SK-N-SH (cell line): ENCODE measurements at regions not wholly inside any gene's neighbourhood (a gene's known extent, or its start where the extent isn't known, plus 50 kb on each side); places are given as distances from the start of the nearest gene placed in this dataset.

Experiments
- CTCF ChIP-seq: fragments of 200-600 bp; sonication (generic); IDR thresholded peaks from 2 replicates; pipeline ENCODE4 v1.6.1; 2017; ENCODE audit warnings: antibody characterized with exemption, mild to moderate bottlenecking, moderate library complexity
- EP300 ChIP-seq, 2 experiments: IDR thresholded peaks; 2 replicates each; pipeline versions ENCODE4 v1.4.0 to v1.6.1; 2012; ENCODE audit warnings: borderline replicate concordance in 1 of 2, low read depth in 1 of 2, low read length in 1 of 2
- EZH2phosphoT487 ChIP-seq: fragments of 200-600 bp; sonication (generic); IDR thresholded peaks from 2 replicates; pipeline ENCODE4 v1.6.1; 2017; ENCODE audit warnings: low read depth, mixed run types, mild to moderate bottlenecking, antibody characterized with exemption, moderate library complexity, borderline replicate concordance
- GATA2 ChIP-seq: sonication (generic); formaldehyde crosslinking; IDR thresholded peaks from 2 replicates; pipeline ENCODE4 v1.5.0; 2020; ENCODE audit warnings: mild to moderate bottlenecking, missing genetic modification reagents
- MXI1 ChIP-seq: IDR thresholded peaks from 2 replicates; pipeline ENCODE4 v1.6.1; 2012; ENCODE audit warnings: mild to moderate bottlenecking, low read depth, low read length, improper control_type of control experiment
- POLR2AphosphoS5 ChIP-seq: IDR thresholded peaks from 2 replicates; pipeline ENCODE4 v1.6.1; 2012; ENCODE audit warnings: low read depth, low read length
- RAD21 ChIP-seq: IDR thresholded peaks from 2 replicates; pipeline ENCODE4 v1.6.1; 2012; ENCODE audit warnings: mild to moderate bottlenecking, low read length
- RFX5 ChIP-seq: IDR thresholded peaks from 2 replicates; pipeline ENCODE4 v1.6.1; 2012; ENCODE audit warnings: mild to moderate bottlenecking, improper control_type of control experiment, low read length
- RXRA ChIP-seq: IDR thresholded peaks from 2 replicates; pipeline ENCODE4 v1.4.0; 2012; ENCODE audit warnings: low read depth, mild to moderate bottlenecking, borderline replicate concordance
- USF2 ChIP-seq: fragments of 150-350 bp; IDR thresholded peaks from 2 replicates; pipeline ENCODE4 v1.6.1; 2017; ENCODE audit warnings: antibody characterized with exemption, low read length, low read depth, borderline replicate concordance
- TF ChIP-seq, protein P1 (sequence below): IDR thresholded peaks from 2 replicates; pipeline ENCODE4 v1.4.0; 2012; ENCODE audit warnings: low read depth, borderline replicate concordance

DNA sequence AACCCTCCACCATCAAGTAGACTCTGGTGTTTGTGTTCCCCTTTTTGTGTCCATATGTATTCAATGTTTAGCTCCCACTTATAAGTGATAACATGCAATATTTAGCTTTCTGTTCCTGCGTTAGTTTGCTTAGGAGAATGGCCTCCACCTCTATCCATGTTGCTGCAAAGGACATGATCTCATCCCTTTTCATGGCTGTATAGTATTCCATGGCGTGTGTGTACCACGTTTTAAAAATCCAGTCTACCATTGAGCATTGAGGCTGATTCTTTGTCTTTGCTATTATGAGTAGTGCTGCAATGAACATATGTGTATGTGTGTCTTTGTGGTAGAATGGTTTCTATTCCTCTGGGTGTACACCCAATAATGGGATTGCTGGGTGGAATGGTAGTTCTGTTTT is 140.1 kb downstream of the BASP1 start:
- no peak for TF ChIP-seq POLR2AphosphoS5
- TF ChIP-seq EP300 (IDR thresholded peaks at IDR 0.05; ENCODE audit: borderline replicate concordance in 1 of 2, low read depth in 1 of 2, low read length in 1 of 2), result no peak
- no peak for TF ChIP-seq CTCF
- TF ChIP-seq GATA2 (CRISPR knock-in tag), result no peak
- TF ChIP-seq EZH2phosphoT487, result no peak
- TF ChIP-seq RXRA, result no peak
- no peak for TF ChIP-seq RAD21
- no peak for TF ChIP-seq USF2
- no peak for TF ChIP-seq RFX5
- TF ChIP-seq MXI1, result no peak
- TF ChIP-seq, protein P1, sequence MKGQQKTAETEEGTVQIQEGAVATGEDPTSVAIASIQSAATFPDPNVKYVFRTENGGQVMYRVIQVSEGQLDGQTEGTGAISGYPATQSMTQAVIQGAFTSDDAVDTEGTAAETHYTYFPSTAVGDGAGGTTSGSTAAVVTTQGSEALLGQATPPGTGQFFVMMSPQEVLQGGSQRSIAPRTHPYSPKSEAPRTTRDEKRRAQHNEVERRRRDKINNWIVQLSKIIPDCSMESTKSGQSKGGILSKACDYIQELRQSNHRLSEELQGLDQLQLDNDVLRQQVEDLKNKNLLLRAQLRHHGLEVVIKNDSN, result no peak
